ENCODE measurements at regions not wholly inside any gene's neighbourhood (a gene's known extent, or its start where the extent isn't known, plus 50 kb on each side); places are given as distances from the start of the nearest gene placed in this dataset.

- TF ChIP-seq POLR2AphosphoS5 (IDR thresholded peaks at IDR 0.05) (no peak), POLR2A (IDR thresholded peaks at IDR 0.05) (no peak), CTCF (IDR thresholded peaks at IDR 0.05 in 8 of 11, conservative IDR thresholded peaks at IDR 0.05 in 3 of 11) (no peak)
Measured at GRCh38 chr6:23910420-23910819, 215.6 kb upstream of the NRSN1 start.
